CD14-positive monocyte (primary cell): ENCODE measurements at regions not wholly inside any gene's neighbourhood (a gene's known extent, or its start where the extent isn't known, plus 50 kb on each side); places are given as distances from the start of the nearest gene placed in this dataset.

ENCODE experiments used
- DNase-seq, 3 donors: peaks; one replicate each; pipeline ENCODE4 v3.0.0-alpha.2; 2011 to 2022
- H2AFZ ChIP-seq: 2 replicates; pipeline ENCODE4 v1.6.0; 2012; ENCODE audit warnings: mild to moderate bottlenecking, low read depth, low read length, inconsistent platforms; ENCODE audit not compliant: insufficient read depth, poor library complexity, severe bottlenecking
- H3K27ac ChIP-seq, 2 donors: 1 replicate in 1 of 2; 2 replicates in 1 of 2; pipeline ENCODE4 v1.5.1; 2012 to 2013; ENCODE audit warnings: low read length in 2 of 2, control low read depth in 1 of 2, inconsistent platforms in 1 of 2, low read depth in 1 of 2, mild to moderate bottlenecking in 1 of 2
- H3K27me3 ChIP-seq, 2 donors: one replicate each; pipeline versions ENCODE4 v1.6.0 to v1.6.1; 2011 to 2013; ENCODE audit warnings: low read length in 2 of 2; ENCODE audit not compliant: control insufficient read depth in 2 of 2, insufficient read depth in 2 of 2
- H3K36me3 ChIP-seq, 2 donors: replicated peaks in 1 of 2; 1 replicate in 1 of 2; 2 replicates in 1 of 2; pipeline versions ENCODE4 v1.5.1 to v1.6.1; 2012 to 2013; ENCODE audit warnings: low read length in 2 of 2, control low read depth in 1 of 2, inconsistent platforms in 1 of 2, mild to moderate bottlenecking in 1 of 2; ENCODE audit not compliant: insufficient read depth in 2 of 2, control insufficient read depth in 1 of 2
- H3K4me1 ChIP-seq, 2 donors: 1 replicate in 1 of 2; 2 replicates in 1 of 2; pipeline versions ENCODE4 v1.5.1 to v1.6.1; 2012 to 2013; ENCODE audit warnings: low read length in 2 of 2, control low read depth in 1 of 2, inconsistent platforms in 1 of 2, mild to moderate bottlenecking in 1 of 2, moderate library complexity in 1 of 2; ENCODE audit not compliant: insufficient read depth in 2 of 2, control insufficient read depth in 1 of 2
- H3K4me2 ChIP-seq: replicated peaks from 2 replicates; pipeline ENCODE3; 2012; ENCODE audit warnings: low read length, moderate library complexity, mild to moderate bottlenecking; ENCODE audit not compliant: poor library complexity, severe bottlenecking; ENCODE audit errors: extremely low read depth
- H3K4me3 ChIP-seq, 3 experiments: fragments of 200-600 bp in 1 of 3; sonication (generic) in 1 of 3; replicated peaks in 1 of 3; 1 replicate in 2 of 3; 2 replicates in 1 of 3; pipeline ENCODE4 v1.5.1; 2011 to 2013; ENCODE audit warnings: low read length in 3 of 3, mild to moderate bottlenecking in 3 of 3, control low read depth in 2 of 3, low read depth in 2 of 3, inconsistent platforms in 1 of 3, moderate library complexity in 1 of 3
- H3K79me2 ChIP-seq: 2 replicates; pipeline ENCODE4 v1.6.0; 2012; ENCODE audit warnings: mild to moderate bottlenecking, control low read depth, inconsistent platforms, low read length, moderate library complexity; ENCODE audit not compliant: insufficient read depth
- H3K9ac ChIP-seq: 2 replicates; pipeline ENCODE4 v1.6.0; 2017; ENCODE audit warnings: low read length, mild to moderate bottlenecking; ENCODE audit not compliant: insufficient read depth, poor library complexity, severe bottlenecking
- H3K9me3 ChIP-seq, 2 donors: replicated peaks in 1 of 2; 1 replicate in 1 of 2; 2 replicates in 1 of 2; pipeline versions ENCODE4 v1.5.1 to v1.6.1; 2012 to 2013; ENCODE audit warnings: low read length in 2 of 2, control low read depth in 1 of 2; ENCODE audit not compliant: control insufficient read depth in 1 of 2, insufficient read depth in 1 of 2
- H4K20me1 ChIP-seq: 2 replicates; pipeline ENCODE4 v1.6.0; 2012; ENCODE audit warnings: mild to moderate bottlenecking, low read length, control low read depth, moderate library complexity; ENCODE audit not compliant: insufficient read depth
- H3K27ac Mint-ChIP-seq, 7 donors: one replicate each; pipeline ENCODE4 v1.8.0; 2020; ENCODE audit warnings: mild to moderate bottlenecking in 7 of 7, mixed read lengths in 7 of 7, moderate library complexity in 6 of 7, inconsistent platforms in 2 of 7
- H3K27me3 Mint-ChIP-seq, 3 donors: one replicate each; pipeline ENCODE4 v1.8.0; 2021 to 2022; ENCODE audit warnings: low read depth in 3 of 3, mild to moderate bottlenecking in 3 of 3, mixed read lengths in 3 of 3, moderate library complexity in 3 of 3, inconsistent platforms in 1 of 3
- H3K36me3 Mint-ChIP-seq, 2 donors: one replicate each; pipeline ENCODE4 v1.8.0; 2020; ENCODE audit warnings: mixed read lengths in 2 of 2, inconsistent platforms in 1 of 2, mild to moderate bottlenecking in 1 of 2
- H3K4me1 Mint-ChIP-seq: one replicate; pipeline ENCODE4 v1.8.0; 2020; ENCODE audit warnings: mild to moderate bottlenecking, mixed read lengths
- H3K4me3 Mint-ChIP-seq, 2 donors: one replicate each; pipeline ENCODE4 v1.8.0; 2020; ENCODE audit warnings: mild to moderate bottlenecking in 2 of 2, mixed read lengths in 2 of 2, moderate library complexity in 1 of 2
- H3K9me3 Mint-ChIP-seq, 7 donors: one replicate each; pipeline ENCODE4 v1.8.0; 2020 to 2022; ENCODE audit warnings: mixed read lengths in 7 of 7, mild to moderate bottlenecking in 6 of 7, moderate library complexity in 6 of 7, inconsistent platforms in 2 of 7
- WGBS: methylation state at CpG from one replicate; pipeline ENCODE4 v1.1.5; 2013; ENCODE audit warnings: missing lambda C conversion rate; ENCODE audit not compliant: insufficient coverage; 5-methylcytosine and 5-hydroxymethylcytosine counted together
- intact Hi-C, 2 donors: fragments of 100-400 bp; cut with micrococcal nuclease; formaldehyde crosslinking; loops; one replicate each; pipeline versions ENCODE4 v1.15.0 to v1.15.1; 2023
- TF ChIP-seq, protein P1 (sequence below): fragments of 200-600 bp; IDR thresholded peaks from one replicate; pipeline ENCODE4 v1.8.0; 2022; ENCODE audit warnings: antibody characterized with exemption, mild to moderate bottlenecking

DNA sequence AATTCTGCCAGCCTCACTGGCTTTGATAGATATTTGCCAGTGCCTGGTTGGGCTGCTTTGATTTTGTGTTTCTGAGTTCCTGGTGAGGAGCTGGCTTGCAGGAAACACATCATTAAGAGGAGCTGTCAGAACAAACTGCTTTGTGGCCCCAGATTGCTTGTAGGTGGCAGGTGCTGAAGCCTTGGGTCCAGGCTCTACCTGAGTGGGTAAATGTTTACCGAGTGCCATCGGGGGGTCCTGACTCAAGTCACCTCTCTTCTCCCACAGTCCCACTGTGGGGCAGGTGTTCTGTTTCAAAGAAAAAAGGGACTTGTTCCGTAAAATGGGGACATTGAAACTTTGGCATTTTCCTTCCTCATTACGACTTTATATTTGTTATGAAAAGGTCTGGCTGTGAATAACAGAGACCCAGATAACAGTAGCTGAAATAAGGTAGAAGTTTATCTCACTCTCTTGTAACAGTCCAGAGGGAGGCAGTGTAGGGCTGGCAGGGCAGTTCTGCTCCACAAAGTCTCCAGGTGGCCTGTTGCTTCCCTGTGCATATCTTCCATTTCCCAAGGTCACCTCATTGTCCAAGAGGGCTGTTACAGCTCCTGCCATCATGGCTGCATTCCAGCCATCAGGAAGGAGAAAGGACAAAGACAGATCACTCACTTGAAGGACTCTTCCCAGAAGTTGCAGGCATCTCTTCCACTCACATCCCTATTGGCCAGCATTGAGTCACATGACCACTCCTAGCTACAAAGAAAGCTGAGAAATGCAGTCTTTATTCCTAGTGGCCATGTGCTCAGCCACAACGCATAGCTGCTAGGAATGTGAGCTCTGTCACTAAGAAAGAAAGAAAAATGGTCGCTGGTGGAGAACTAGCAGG lies 149.9 kb upstream of the KCNG1 start:
- peaks cover 0 to 8% (median 0%) of the 10 kb centered on the region in 7 donors for H3K9me3 Mint-ChIP-seq
- Histone ChIP-seq H3K79me2 (no peaks in the 10 kb centered on the region), H3K27ac (no peak overlapping the region), H4K20me1 (no peaks in the 10 kb centered on the region), H3K4me3 (no peak overlapping the region), H2AFZ (no peak overlapping the region), H3K4me1 (no peaks in the 10 kb centered on the region), H3K4me2 (no peak overlapping the region), H3K9me3 (no peaks in the 10 kb centered on the region), H3K36me3 (no peaks in the 10 kb centered on the region), H3K27me3 (peaks cover 0 to 2% of the 10 kb centered on the region in 2 donors), H3K9ac (no peak overlapping the region)
- intact Hi-C loops: no loop called here
- H3K4me1 Mint-ChIP-seq: no peaks in the 10 kb centered on the region
- H3K36me3 Mint-ChIP-seq: no peaks in the 10 kb centered on the region
- DNase-seq: no peak
- H3K27ac Mint-ChIP-seq: no peak overlapping the region
- peaks cover 4 to 7% (median 5%) of the 10 kb centered on the region in 3 donors for H3K27me3 Mint-ChIP-seq
- no peak overlapping the region for H3K4me3 Mint-ChIP-seq
- TF ChIP-seq, protein P1, sequence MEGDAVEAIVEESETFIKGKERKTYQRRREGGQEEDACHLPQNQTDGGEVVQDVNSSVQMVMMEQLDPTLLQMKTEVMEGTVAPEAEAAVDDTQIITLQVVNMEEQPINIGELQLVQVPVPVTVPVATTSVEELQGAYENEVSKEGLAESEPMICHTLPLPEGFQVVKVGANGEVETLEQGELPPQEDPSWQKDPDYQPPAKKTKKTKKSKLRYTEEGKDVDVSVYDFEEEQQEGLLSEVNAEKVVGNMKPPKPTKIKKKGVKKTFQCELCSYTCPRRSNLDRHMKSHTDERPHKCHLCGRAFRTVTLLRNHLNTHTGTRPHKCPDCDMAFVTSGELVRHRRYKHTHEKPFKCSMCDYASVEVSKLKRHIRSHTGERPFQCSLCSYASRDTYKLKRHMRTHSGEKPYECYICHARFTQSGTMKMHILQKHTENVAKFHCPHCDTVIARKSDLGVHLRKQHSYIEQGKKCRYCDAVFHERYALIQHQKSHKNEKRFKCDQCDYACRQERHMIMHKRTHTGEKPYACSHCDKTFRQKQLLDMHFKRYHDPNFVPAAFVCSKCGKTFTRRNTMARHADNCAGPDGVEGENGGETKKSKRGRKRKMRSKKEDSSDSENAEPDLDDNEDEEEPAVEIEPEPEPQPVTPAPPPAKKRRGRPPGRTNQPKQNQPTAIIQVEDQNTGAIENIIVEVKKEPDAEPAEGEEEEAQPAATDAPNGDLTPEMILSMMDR: no peak
- 80% methylated on average over 1 of the region's 6 CpGs for WGBS

DNA sequence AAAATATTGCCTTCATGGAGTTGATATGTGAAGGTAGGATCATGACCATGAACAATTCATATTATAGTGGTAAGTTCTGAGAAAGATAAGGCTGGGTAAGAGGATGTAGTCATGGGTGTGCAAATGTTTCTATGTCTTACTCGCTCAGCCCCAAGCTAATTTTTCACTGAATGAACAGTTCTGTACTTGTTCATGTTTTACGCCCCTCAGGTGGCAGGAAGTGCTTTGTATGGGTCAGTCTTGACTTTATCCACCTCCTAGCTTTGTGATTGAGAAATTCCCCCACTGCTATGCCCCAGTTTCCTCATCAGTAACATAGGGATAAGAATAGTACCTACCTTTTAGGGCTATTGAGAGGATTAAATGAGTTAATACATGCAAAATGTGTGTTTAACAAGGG lies 148.2 kb upstream of the KCNG1 start:
- H3K9me3 ChIP-seq: no peaks in the 10 kb centered on the region
- no peak overlapping the region for H3K4me2 ChIP-seq
- H3K36me3 ChIP-seq: no peaks in the 10 kb centered on the region
- H3K27ac Mint-ChIP-seq: no peak overlapping the region
- no CpG with 5 or more reads among the region's 2 CpGs for WGBS
- H3K9me3 Mint-ChIP-seq: peaks cover 0 to 5% (median 0%) of the 10 kb centered on the region in 7 donors
- peaks cover 2 to 5% (median 3%) of the 10 kb centered on the region in 3 donors for H3K27me3 Mint-ChIP-seq
- H3K4me3 Mint-ChIP-seq: no peak overlapping the region
- TF ChIP-seq, protein P1: no peak
- no peaks in the 10 kb centered on the region for H3K4me1 Mint-ChIP-seq
- no peaks in the 10 kb centered on the region for H3K4me1 ChIP-seq
- H3K36me3 Mint-ChIP-seq: no peaks in the 10 kb centered on the region
- no peak overlapping the region for H3K4me3 ChIP-seq
- no peaks in the 10 kb centered on the region for H4K20me1 ChIP-seq
- H3K27ac ChIP-seq: no peak overlapping the region
- peaks cover 0 to 2% of the 10 kb centered on the region in 2 donors for H3K27me3 ChIP-seq
- H3K9ac ChIP-seq: no peak overlapping the region
- intact Hi-C loops: no loop called here
- no peak overlapping the region for H2AFZ ChIP-seq
- no peaks in the 10 kb centered on the region for H3K79me2 ChIP-seq
- DNase-seq: no peak
